ENCODE measurements at regions not wholly inside any gene's neighbourhood (a gene's known extent, or its start where the extent isn't known, plus 50 kb on each side); places are given as distances from the start of the nearest gene placed in this dataset.

DNA sequence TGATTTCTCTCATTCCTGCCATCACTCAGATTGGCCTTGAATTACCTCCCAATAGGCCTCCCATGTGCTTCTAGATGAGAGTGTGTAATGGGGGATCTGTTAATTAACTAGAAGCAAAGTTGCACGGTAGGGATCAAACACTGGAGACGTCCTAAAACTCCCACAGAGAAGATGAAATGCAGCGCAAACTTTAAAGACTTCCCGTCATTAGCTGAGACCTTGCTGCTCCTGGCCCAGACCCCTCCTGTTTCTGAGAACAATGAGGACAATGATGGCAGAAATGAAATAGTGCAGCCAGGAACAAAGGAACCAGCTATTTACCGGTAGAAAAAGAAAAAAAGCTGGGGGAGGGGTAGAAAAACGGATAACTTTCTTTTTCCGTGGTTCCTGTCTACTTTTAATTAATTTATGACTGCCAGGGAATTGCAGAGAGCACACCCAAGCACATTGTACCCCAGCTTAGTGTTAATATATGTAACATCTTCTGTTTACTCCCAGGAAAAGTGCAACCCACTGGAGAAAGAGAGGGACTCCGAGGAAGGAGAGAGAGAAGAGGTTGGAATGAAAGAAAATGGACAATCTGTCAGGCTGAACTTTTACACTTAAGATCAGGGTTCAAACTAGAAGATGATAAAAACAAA lies 280.7 kb upstream of the SOX5 start:
- H3K9me3 ChIP-seq (ENCODE audit: low read length) = no peaks in the 10 kb centered on the region
- no peak overlapping the region for H3K4me2 ChIP-seq (ENCODE audit: low read depth, low read length, poor library complexity, severe bottlenecking)
- H2AFZ ChIP-seq (ENCODE audit: low read length) = no peak overlapping the region
- H3K27ac ChIP-seq (ENCODE audit: low read length) = no peak overlapping the region
- H3K4me3 ChIP-seq (ENCODE audit: low read length) = no peak overlapping the region
- no peaks in the 10 kb centered on the region for H3K27me3 ChIP-seq (ENCODE audit: low read length)
- H4K20me1 ChIP-seq (ENCODE audit: insufficient read depth, low read depth, low read length) = no peaks in the 10 kb centered on the region
- H3K79me2 ChIP-seq (ENCODE audit: low read length) = no peaks in the 10 kb centered on the region
- H3K4me1 ChIP-seq (ENCODE audit: low read length) = no peaks in the 10 kb centered on the region
- H3K9ac ChIP-seq (ENCODE audit: low read length) = no peak overlapping the region
- no peak for DNase-seq
- no peaks in the 10 kb centered on the region for H3K9me2 ChIP-seq (replicated peaks; ENCODE audit: insufficient read depth, low read length)
- no peaks in the 10 kb centered on the region for H3K36me3 ChIP-seq (ENCODE audit: insufficient read depth, low read length)

DNA sequence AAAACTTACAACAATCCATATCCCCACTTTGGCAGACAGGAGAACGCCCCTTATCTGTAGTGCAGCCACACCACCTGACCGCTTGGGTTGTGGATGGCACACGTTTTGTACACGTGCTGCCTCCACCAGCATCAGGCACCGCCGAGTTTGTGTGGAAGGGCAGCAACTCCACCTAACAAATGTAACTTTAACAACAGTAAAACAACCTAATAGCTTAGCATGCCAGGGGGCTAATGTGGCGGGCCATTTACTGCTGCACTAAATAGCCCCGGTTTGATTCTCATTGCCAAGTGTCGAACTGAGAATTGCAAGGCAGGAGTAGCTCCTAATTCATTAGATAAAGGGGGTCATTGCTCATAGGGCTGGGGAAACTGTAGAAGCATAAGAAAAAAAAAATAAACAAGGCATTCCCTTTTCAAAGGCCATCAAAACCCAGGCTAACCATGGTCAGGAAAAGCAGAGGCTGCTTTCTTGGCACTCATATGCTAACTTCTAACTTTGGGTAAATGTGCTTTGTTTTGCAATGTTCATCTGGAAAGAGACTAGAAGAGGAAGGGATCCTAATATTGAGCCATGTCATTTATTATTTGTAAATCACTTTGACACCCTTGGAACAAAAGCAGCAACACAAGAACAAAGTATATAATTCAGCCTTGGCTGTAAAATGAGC lies 279.7 kb upstream of the SOX5 start:
- H3K36me3 ChIP-seq (ENCODE audit: insufficient read depth, low read length) = no peaks in the 10 kb centered on the region
- no peak overlapping the region for H3K9ac ChIP-seq (ENCODE audit: low read length)
- no peak overlapping the region for H2AFZ ChIP-seq (ENCODE audit: low read length)
- no peak overlapping the region for H3K27ac ChIP-seq (ENCODE audit: low read length)
- no peak overlapping the region for H3K4me2 ChIP-seq (ENCODE audit: low read depth, low read length, poor library complexity, severe bottlenecking)
- no peaks in the 10 kb centered on the region for H3K79me2 ChIP-seq (ENCODE audit: low read length)
- no peaks in the 10 kb centered on the region for H3K9me2 ChIP-seq (replicated peaks; ENCODE audit: insufficient read depth, low read length)
- H3K4me1 ChIP-seq (ENCODE audit: low read length) = no peaks in the 10 kb centered on the region
- no peaks in the 10 kb centered on the region for H3K27me3 ChIP-seq (ENCODE audit: low read length)
- DNase-seq = no peak
- H3K4me3 ChIP-seq (ENCODE audit: low read length) = no peak overlapping the region
- no peaks in the 10 kb centered on the region for H4K20me1 ChIP-seq (ENCODE audit: insufficient read depth, low read depth, low read length)
- H3K9me3 ChIP-seq (ENCODE audit: low read length) = no peaks in the 10 kb centered on the region

DNA sequence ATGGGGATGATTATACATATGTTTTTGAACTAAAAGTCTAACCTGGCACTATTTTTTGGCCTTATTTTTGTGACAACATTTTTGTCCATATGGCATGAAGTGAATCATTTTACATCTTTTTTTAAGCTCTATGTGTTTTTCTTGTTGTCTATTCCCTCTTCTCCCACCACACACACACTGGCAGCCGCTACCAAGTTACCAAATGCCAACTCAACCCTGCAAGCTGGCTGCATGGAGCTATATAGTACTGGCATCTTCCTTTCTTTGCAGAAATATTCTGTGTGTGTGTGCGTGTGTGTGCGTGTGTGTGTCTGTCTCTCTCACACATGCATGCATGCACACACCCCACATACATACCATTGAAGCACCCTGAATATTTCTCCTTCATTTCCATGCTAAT lies 278.9 kb upstream of the SOX5 start:
- Histone ChIP-seq H3K9me2 (replicated peaks; ENCODE audit: insufficient read depth, low read length) (no peaks in the 10 kb centered on the region), H3K4me3 (ENCODE audit: low read length) (no peak overlapping the region), H3K9ac (ENCODE audit: low read length) (no peak overlapping the region), H3K36me3 (ENCODE audit: insufficient read depth, low read length) (no peaks in the 10 kb centered on the region), H3K9me3 (ENCODE audit: low read length) (no peaks in the 10 kb centered on the region), H2AFZ (ENCODE audit: low read length) (no peak overlapping the region), H4K20me1 (ENCODE audit: insufficient read depth, low read depth, low read length) (no peaks in the 10 kb centered on the region), H3K27me3 (ENCODE audit: low read length) (no peaks in the 10 kb centered on the region), H3K4me1 (ENCODE audit: low read length) (no peaks in the 10 kb centered on the region), H3K27ac (ENCODE audit: low read length) (no peak overlapping the region), H3K4me2 (ENCODE audit: low read depth, low read length, poor library complexity, severe bottlenecking) (no peak overlapping the region), H3K79me2 (ENCODE audit: low read length) (no peaks in the 10 kb centered on the region)
- DNase-seq = no peak

DNA sequence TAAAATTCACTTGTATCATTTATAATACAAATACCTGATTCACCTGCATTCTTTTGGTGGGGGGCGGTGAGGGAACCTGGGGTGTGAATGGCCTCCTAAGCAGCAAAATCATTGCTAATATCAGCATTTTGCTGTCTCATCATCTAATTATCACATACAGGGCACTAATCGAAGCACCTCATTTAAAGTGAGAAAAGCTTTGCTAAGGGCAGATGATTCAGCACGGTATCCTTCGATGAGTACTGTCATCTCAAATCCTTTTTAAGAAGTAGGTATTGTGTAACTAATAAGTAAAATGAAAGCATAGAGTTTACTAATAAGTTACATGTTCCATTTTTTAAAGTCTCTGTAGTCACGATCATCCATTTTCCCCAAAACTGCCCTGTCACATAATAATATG lies 278.1 kb upstream of the SOX5 start:
- no peaks in the 10 kb centered on the region for H3K9me2 ChIP-seq (replicated peaks; ENCODE audit: insufficient read depth, low read length)
- H3K4me2 ChIP-seq (ENCODE audit: low read depth, low read length, poor library complexity, severe bottlenecking) = no peak overlapping the region
- no peak overlapping the region for H3K9ac ChIP-seq (ENCODE audit: low read length)
- no peaks in the 10 kb centered on the region for H3K9me3 ChIP-seq (ENCODE audit: low read length)
- DNase-seq = no peak
- no peaks in the 10 kb centered on the region for H3K36me3 ChIP-seq (ENCODE audit: insufficient read depth, low read length)
- H3K27me3 ChIP-seq (ENCODE audit: low read length) = no peaks in the 10 kb centered on the region
- H3K4me3 ChIP-seq (ENCODE audit: low read length) = no peak overlapping the region
- no peak overlapping the region for H2AFZ ChIP-seq (ENCODE audit: low read length)
- H3K27ac ChIP-seq (ENCODE audit: low read length) = no peak overlapping the region
- H3K79me2 ChIP-seq (ENCODE audit: low read length) = no peaks in the 10 kb centered on the region
- H3K4me1 ChIP-seq (ENCODE audit: low read length) = no peaks in the 10 kb centered on the region
- H4K20me1 ChIP-seq (ENCODE audit: insufficient read depth, low read depth, low read length) = no peaks in the 10 kb centered on the region

DNA sequence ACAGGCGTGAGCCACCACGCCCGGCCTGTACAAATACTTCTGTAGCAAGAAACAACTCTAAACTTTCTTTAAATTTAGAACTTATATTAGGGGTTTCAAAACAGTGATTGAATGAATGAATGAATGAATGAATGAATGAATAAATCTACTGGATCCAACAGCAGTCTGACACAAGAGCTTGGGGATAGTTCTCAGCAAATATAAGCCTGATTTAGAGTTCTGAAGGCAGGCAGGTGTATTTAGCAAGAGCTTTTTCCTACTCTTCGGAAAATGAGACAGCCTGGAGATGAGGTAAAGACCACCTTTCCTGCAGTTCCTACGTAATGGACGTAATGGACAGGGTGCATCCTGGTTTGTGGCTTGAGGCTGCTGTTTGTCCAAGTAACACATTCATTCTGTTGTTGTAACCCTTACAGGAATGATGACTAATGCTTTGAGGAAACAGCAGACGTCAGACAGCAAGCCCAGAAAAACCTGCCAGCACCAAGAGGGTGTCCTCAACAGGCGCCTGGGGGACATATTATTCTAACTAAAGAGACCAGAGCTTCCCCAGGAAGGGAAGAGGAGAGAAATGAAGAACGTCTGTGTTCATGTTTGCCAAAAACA lies 277.4 kb upstream of the SOX5 start:
- Histone ChIP-seq H3K36me3 (ENCODE audit: insufficient read depth, low read length) (no peaks in the 10 kb centered on the region), H3K4me1 (ENCODE audit: low read length) (no peaks in the 10 kb centered on the region), H3K4me2 (ENCODE audit: low read depth, low read length, poor library complexity, severe bottlenecking) (no peak overlapping the region), H3K79me2 (ENCODE audit: low read length) (no peaks in the 10 kb centered on the region), H3K9ac (ENCODE audit: low read length) (no peak overlapping the region), H3K9me2 (replicated peaks; ENCODE audit: insufficient read depth, low read length) (no peaks in the 10 kb centered on the region), H3K27me3 (ENCODE audit: low read length) (no peaks in the 10 kb centered on the region), H2AFZ (ENCODE audit: low read length) (no peak overlapping the region), H3K9me3 (ENCODE audit: low read length) (no peaks in the 10 kb centered on the region), H4K20me1 (ENCODE audit: insufficient read depth, low read depth, low read length) (no peaks in the 10 kb centered on the region), H3K27ac (ENCODE audit: low read length) (no peak overlapping the region), H3K4me3 (ENCODE audit: low read length) (no peak overlapping the region)
- no peak for DNase-seq

DNA sequence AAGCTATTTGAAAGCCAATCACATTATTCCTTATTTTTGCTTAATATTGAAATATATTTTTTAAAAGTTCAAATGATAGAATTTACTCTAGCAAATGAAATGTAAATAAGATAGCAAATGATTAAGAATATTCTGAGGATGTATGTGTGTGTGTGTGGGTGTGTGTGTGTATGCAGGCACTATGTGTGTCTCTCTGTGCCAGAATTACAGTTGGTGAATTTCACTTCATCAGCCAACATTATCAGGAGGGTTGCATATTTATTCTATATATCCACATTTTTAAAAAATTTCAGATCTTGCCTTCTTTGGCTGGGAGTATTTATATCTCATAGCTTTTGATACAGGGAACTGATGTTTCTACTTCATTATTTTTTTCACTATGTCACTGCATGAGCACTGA lies 274.9 kb upstream of the SOX5 start:
- no peak overlapping the region for H3K9ac ChIP-seq (ENCODE audit: low read length)
- DNase-seq = no peak
- no peaks in the 10 kb centered on the region for H3K4me1 ChIP-seq (ENCODE audit: low read length)
- H3K9me3 ChIP-seq (ENCODE audit: low read length) = no peaks in the 10 kb centered on the region
- H4K20me1 ChIP-seq (ENCODE audit: insufficient read depth, low read depth, low read length) = no peaks in the 10 kb centered on the region
- no peak overlapping the region for H3K4me2 ChIP-seq (ENCODE audit: low read depth, low read length, poor library complexity, severe bottlenecking)
- no peak overlapping the region for H3K4me3 ChIP-seq (ENCODE audit: low read length)
- no peak overlapping the region for H2AFZ ChIP-seq (ENCODE audit: low read length)
- no peaks in the 10 kb centered on the region for H3K27me3 ChIP-seq (ENCODE audit: low read length)
- no peaks in the 10 kb centered on the region for H3K36me3 ChIP-seq (ENCODE audit: insufficient read depth, low read length)
- H3K9me2 ChIP-seq (replicated peaks; ENCODE audit: insufficient read depth, low read length) = no peaks in the 10 kb centered on the region
- no peaks in the 10 kb centered on the region for H3K79me2 ChIP-seq (ENCODE audit: low read length)
- H3K27ac ChIP-seq (ENCODE audit: low read length) = no peak overlapping the region

DNA sequence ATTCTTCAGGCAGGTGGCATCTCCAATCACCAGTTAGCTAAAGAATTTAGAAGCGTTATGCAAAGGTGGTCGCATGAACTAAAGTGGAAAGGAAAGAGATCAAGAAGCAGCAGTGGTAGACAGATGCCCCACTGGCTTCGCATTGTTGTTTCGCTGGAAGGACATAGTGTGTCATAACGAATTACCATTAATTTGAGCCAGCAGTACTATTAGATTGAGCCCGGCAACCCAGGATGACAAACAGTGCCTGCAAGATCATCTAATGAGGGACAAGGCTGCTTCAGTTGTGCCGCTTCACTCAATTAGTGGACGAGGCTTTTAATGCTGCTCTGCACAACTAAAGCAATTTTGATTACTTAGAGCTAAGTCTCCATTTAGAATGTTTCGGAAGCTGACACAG lies 274.5 kb upstream of the SOX5 start:
- no peak overlapping the region for H2AFZ ChIP-seq (ENCODE audit: low read length)
- no peaks in the 10 kb centered on the region for H3K4me1 ChIP-seq (ENCODE audit: low read length)
- DNase-seq = no peak
- H3K9me2 ChIP-seq (replicated peaks; ENCODE audit: insufficient read depth, low read length) = no peaks in the 10 kb centered on the region
- no peak overlapping the region for H3K9ac ChIP-seq (ENCODE audit: low read length)
- no peak overlapping the region for H3K4me3 ChIP-seq (ENCODE audit: low read length)
- no peaks in the 10 kb centered on the region for H4K20me1 ChIP-seq (ENCODE audit: insufficient read depth, low read depth, low read length)
- H3K27ac ChIP-seq (ENCODE audit: low read length) = no peak overlapping the region
- H3K4me2 ChIP-seq (ENCODE audit: low read depth, low read length, poor library complexity, severe bottlenecking) = no peak overlapping the region
- H3K27me3 ChIP-seq (ENCODE audit: low read length) = no peaks in the 10 kb centered on the region
- H3K9me3 ChIP-seq (ENCODE audit: low read length) = no peaks in the 10 kb centered on the region
- no peaks in the 10 kb centered on the region for H3K36me3 ChIP-seq (ENCODE audit: insufficient read depth, low read length)
- H3K79me2 ChIP-seq (ENCODE audit: low read length) = no peaks in the 10 kb centered on the region

DNA sequence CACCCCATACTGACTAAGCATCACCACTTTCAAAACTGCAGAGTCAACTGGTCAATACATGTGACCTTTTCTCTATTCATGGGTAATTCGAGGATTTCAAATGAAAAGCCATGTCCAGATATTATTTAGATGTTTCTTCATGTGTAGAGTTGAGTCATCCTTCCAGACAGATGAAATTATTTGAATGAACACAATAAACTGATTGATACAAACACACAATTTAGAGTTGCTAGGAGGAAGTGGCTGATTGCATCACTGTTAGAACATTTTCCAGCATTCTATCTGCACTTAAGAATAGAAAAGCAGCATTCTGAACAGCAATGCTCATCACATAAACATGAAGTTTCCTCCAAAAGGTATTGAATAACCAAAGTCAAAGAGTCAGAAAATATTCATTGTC lies 273.5 kb upstream of the SOX5 start:
- DNase-seq = no peak

More for the DNA sequence above, 273.5 kb upstream of the SOX5 start:
- no peak overlapping the region for H2AFZ ChIP-seq (ENCODE audit: low read length)
- no peaks in the 10 kb centered on the region for H3K9me3 ChIP-seq (ENCODE audit: low read length)
- H3K4me3 ChIP-seq (ENCODE audit: low read length) = no peak overlapping the region
- H3K79me2 ChIP-seq (ENCODE audit: low read length) = no peaks in the 10 kb centered on the region
- H3K9ac ChIP-seq (ENCODE audit: low read length) = no peak overlapping the region
- H3K36me3 ChIP-seq (ENCODE audit: insufficient read depth, low read length) = no peaks in the 10 kb centered on the region
- H3K9me2 ChIP-seq (replicated peaks; ENCODE audit: insufficient read depth, low read length) = no peaks in the 10 kb centered on the region
- no peak overlapping the region for H3K27ac ChIP-seq (ENCODE audit: low read length)
- no peaks in the 10 kb centered on the region for H3K27me3 ChIP-seq (ENCODE audit: low read length)
- no peak overlapping the region for H3K4me2 ChIP-seq (ENCODE audit: low read depth, low read length, poor library complexity, severe bottlenecking)
- no peaks in the 10 kb centered on the region for H4K20me1 ChIP-seq (ENCODE audit: insufficient read depth, low read depth, low read length)
- no peaks in the 10 kb centered on the region for H3K4me1 ChIP-seq (ENCODE audit: low read length)
